ENCODE measurements at regions not wholly inside any gene's neighbourhood (a gene's known extent, or its start where the extent isn't known, plus 50 kb on each side); places are given as distances from the start of the nearest gene placed in this dataset.

GRCh38 chr9:18124760-18125159 lies 349.2 kb upstream of the ADAMTSL1 start:
- CTCF ChIA-PET: no interaction called here
- no peaks in the 10 kb centered on the region for H3K36me3 ChIP-seq (ENCODE audit: control insufficient read depth in 2 of 2, insufficient read depth in 2 of 2, low read length in 1 of 2)
- H3K9me3 ChIP-seq (replicated peaks; ENCODE audit: control insufficient read depth, insufficient read depth, low read length): no peaks in the 10 kb centered on the region
- no peak overlapping the region for H3K9ac ChIP-seq (ENCODE audit: control insufficient read depth, insufficient read depth, low read length)
- in situ Hi-C loops (cut with MboI) (no loop called here), intact Hi-C loops (cut with micrococcal nuclease; ENCODE audit: unreplicated experiment) (no loop called here)
- TF ChIP-seq SMAD5 (IDR thresholded peaks at IDR 0.05; ENCODE audit: low read depth): no peak
- no peak for TF ChIP-seq TAF1 (IDR thresholded peaks at IDR 0.05; ENCODE audit: borderline replicate concordance, low read depth, low read length)
- no peak for TF ChIP-seq IRF5 (IDR thresholded peaks at IDR 0.05; ENCODE audit: borderline replicate concordance)
- no peak for TF ChIP-seq ZNF384 (IDR thresholded peaks at IDR 0.05; ENCODE audit: borderline replicate concordance, low read depth, low read length)
- TF ChIP-seq USF2 (IDR thresholded peaks at IDR 0.05; ENCODE audit: borderline replicate concordance, low read depth, low read length): no peak
- TF ChIP-seq RELB (IDR thresholded peaks at IDR 0.05; ENCODE audit: low read depth): no peak
- WGBS (ENCODE audit: insufficient coverage, insufficient replicate concordance, low lambda C conversion rate, missing lambda C conversion rate): 28% methylated on average over 1 of the region's 1 CpG
- DNase-seq (ENCODE audit: low read depth, low spot score): no peak
- SMC1A ChIA-PET (ENCODE audit: uncharacterized antibody, unreplicated experiment): no interaction called here
- POLR2A ChIA-PET: no interaction called here
- no peaks in the 10 kb centered on the region for H4K20me1 ChIP-seq (ENCODE audit: control insufficient read depth, insufficient read depth)
- H3K79me2 ChIP-seq (ENCODE audit: control insufficient read depth, insufficient read depth, low read length): no peaks in the 10 kb centered on the region
- no peak for FAIRE-seq
- no peak overlapping the region for H3K27ac ChIP-seq (ENCODE audit: control insufficient read depth, insufficient read depth)
- H3K27me3 ChIP-seq (replicated peaks in 1 of 2; ENCODE audit: control insufficient read depth in 2 of 2, insufficient read depth in 2 of 2, low read length in 1 of 2): no peaks in the 10 kb centered on the region
- RAD21 ChIA-PET (ENCODE audit: unreplicated experiment): no interaction called here
- no TSS peak for BruUV-seq (replicated peaks)
- H3K4me2 ChIP-seq (ENCODE audit: control insufficient read depth, insufficient read depth): no peak overlapping the region
- no peak overlapping the region for H2AFZ ChIP-seq (ENCODE audit: control insufficient read depth, low read depth, low read length)
- no peak for ATAC-seq
- H3K4me1 ChIP-seq (ENCODE audit: control insufficient read depth, insufficient read depth, low read length): no peaks in the 10 kb centered on the region
- H3K4me3 ChIP-seq: no peak overlapping the region
